IPS DF 4.7 (cell line): ENCODE measurements at regions not wholly inside any gene's neighbourhood (a gene's known extent, or its start where the extent isn't known, plus 50 kb on each side); places are given as distances from the start of the nearest gene placed in this dataset.
"Not testable (repeated sequence)": the region's sequence is repeated elsewhere in the genome, so short reads cannot be mapped to it uniquely, and the experiment has no call there.

Experiments used
- DNase-seq: peaks from one replicate; pipeline ENCODE4 v3.0.0-alpha.2; 2013; ENCODE audit warnings: low spot score; ENCODE audit errors: extremely low read depth

GRCh38 chr13:39893808-39894207, 238.3 kb downstream of the COG6 start:
- no peak for DNase-seq

- no peak for DNase-seq
Observed at GRCh38 chr13:39894586-39894985, 239.1 kb downstream of the COG6 start.

DNA sequence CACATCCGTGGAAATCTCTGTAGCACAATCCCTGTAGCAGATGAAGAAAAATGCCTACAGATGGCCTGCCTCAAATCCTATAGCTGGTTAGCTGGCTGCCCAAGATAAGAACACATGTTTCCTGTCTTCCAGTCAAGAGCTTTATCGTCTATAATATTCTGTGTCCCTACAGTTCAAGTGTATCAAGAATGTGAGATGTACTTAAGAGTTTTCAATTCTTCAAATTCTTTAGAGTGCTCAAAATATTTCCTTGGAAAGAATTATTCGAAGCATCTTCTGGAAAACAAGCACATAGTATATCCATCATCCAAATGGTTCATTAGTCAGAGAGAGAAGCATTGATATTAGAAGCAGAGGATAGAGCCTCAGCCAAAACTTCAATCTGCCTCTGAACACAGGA, 239.8 kb downstream of the COG6 start:
- DNase-seq, result no peak

- DNase-seq, result no peak
Observed at GRCh38 chr13:39897636-39898035, 242.2 kb downstream of the COG6 start.

- no peak for DNase-seq
Observed at GRCh38 chr13:39900106-39900750, 244.8 kb downstream of the COG6 start.

DNA sequence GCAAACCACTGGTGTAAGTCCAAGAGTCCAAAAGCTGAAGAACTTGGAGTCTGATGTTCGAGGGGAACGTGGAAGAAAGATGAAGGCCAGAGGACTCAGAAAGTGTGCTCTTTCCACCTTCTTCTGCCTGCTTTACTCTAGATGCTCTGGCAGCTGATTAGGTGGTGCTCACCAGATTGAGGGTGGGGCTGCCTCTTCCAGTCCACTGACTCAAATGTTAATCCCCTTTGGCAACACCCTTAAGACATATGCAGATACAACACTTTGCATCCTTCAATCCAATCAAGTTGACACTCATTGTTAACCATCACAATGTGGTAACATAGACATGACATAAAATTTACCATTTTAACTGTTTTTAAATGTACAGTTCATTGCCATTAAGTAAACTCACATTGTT, 249.5 kb downstream of the COG6 start:
- no peak for DNase-seq

DNA sequence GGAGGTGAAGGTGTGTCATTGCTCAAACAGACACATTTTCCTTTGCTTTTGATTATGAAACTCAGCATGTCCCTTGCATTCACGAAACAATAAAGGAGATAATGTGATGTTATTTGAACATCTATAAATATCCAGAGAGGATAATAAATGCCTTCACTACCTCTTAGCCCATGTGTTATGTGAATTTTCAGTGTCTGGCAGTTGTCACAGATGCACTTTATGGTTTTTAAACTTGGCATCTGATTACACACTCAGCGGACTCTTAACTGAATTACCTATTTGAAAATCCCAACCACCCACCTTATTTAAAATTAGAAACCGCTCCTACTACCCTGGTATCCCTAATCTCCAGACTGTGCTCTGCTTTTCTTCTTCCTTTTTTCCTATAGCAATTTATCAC, 254.2 kb downstream of the COG6 start:
- DNase-seq, result no peak

- no peak for DNase-seq
Observed at GRCh38 chr13:39910041-39910440, 254.6 kb downstream of the COG6 start.

DNA sequence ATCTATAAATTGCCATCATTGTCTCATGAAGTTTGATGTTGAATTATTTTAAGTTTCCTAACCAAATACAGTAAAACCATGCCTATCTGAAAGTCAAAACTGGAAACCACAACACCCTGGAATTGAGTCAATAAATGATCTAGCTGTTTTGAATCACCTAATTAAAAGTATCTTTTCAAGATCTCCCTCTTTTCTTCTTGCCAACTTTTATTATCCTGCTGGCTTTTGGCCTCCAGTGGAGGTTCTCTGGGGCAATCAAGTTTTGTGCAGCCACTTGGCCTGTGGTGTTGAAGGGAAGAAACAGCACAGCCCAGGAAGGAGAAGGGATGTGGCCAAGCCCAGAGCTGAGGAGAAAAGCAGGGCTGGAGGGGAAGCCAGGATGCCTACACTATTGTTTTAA, 255.4 kb downstream of the COG6 start:
- no peak for DNase-seq

GRCh38 chr13:39913339-39913738, 257.9 kb downstream of the COG6 start:
- no peak for DNase-seq

DNA sequence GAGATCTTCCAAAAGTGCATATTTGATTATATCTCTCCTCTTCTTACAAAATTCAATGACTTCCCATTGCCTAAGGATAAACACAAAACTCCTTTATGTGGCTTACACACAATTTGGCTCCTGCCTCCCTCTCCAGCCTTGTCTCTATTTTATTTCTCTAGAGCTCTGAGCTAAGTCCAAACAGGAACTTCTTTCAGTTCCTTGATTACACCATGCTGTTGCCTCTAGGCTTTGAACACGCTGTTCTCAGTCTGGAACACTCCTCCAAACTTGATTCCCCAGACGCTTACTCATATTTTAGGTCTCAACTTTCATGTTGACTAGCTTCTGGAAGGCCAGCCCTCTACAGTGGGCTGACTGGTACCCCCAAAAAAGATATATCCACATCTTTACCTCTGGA, 258.5 kb downstream of the COG6 start:
- DNase-seq, result no peak

DNA sequence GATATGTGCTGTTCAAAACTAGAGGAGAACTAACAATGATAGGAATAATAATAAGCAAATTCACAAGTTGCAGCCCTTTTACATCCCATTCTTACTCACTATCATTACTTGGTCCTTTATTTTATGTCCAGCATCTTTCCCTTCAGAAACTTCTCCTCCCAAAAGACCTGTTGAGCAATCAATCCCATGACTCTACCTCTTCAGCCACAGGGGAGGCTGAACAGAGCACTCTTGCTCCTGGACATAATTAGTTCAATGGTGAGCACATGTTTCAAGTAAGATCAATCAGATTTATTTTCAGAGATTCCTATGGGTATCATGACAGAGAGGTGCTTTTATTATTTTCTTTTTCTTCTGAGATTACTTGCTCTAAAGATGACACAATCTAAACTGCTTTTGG, 260.0 kb downstream of the COG6 start:
- no peak for DNase-seq

DNA sequence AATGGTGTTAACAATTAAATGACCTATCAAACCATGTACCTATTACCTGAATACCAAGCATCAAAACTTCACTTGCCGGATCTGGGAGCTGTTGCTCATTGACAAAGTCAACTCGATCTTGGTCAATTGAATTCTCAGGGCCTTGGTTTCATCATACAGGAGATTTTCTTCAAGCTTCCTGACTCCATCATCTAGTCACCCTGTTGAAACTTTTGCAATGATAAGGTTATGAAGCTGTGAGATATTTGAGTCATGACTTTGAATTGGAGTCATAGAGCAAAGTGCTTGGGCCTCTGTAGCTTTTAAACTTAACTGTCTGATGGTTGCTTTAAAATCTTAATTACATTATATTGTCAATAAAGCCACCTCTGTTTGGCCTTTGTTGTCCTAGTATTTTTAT, 260.9 kb downstream of the COG6 start:
- DNase-seq, result no peak

GRCh38 chr13:39918620-39919236, 263.3 kb downstream of the COG6 start:
- DNase-seq, result no peak

- DNase-seq, result no peak
Observed at GRCh38 chr13:39920613-39921012, 265.2 kb downstream of the COG6 start.

DNA sequence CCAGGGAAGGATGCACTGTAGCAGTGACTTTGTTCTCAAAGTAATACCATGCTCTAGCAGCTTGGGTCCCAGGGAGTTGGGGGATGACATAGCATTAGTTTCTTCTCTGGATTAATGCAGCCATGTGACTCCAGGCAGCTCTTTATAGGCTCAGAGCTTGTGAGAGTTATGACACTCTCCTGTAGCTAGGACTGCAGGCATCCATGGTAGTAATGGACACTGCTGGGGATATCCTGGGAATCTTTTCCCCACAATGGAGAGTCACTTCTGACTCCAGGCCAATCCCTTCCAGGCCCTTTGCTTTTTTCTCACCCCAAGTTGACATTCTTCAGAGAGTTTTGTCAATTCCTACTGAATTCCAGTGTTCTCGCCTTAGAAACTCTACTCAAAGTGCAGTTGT, 270.9 kb downstream of the COG6 start:
- DNase-seq, result no peak

DNA sequence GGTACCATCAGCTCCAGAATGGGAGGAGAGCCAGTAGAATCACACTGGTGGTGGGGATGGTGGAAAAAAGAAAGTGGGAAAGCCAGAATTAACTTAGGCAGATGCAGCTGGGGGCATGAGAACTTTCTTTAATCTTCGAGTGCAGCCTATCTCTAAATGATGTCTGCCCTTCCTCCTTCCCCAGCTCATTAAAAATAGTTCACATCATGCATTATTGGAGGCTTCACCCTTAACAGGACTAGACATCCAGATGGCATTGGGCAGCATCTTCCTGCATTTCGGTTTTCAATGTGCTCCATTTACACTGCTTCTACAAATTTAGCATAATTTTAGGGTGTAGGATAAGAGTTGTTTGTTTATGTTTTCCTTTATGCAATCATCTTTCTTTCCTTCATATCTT, 272.8 kb downstream of the COG6 start:
- DNase-seq, result no peak

- no peak for DNase-seq
Observed at GRCh38 chr13:39929583-39929982, 274.1 kb downstream of the COG6 start.

- DNase-seq, result no peak
Observed at GRCh38 chr13:39930060-39930459, 274.6 kb downstream of the COG6 start.

DNA sequence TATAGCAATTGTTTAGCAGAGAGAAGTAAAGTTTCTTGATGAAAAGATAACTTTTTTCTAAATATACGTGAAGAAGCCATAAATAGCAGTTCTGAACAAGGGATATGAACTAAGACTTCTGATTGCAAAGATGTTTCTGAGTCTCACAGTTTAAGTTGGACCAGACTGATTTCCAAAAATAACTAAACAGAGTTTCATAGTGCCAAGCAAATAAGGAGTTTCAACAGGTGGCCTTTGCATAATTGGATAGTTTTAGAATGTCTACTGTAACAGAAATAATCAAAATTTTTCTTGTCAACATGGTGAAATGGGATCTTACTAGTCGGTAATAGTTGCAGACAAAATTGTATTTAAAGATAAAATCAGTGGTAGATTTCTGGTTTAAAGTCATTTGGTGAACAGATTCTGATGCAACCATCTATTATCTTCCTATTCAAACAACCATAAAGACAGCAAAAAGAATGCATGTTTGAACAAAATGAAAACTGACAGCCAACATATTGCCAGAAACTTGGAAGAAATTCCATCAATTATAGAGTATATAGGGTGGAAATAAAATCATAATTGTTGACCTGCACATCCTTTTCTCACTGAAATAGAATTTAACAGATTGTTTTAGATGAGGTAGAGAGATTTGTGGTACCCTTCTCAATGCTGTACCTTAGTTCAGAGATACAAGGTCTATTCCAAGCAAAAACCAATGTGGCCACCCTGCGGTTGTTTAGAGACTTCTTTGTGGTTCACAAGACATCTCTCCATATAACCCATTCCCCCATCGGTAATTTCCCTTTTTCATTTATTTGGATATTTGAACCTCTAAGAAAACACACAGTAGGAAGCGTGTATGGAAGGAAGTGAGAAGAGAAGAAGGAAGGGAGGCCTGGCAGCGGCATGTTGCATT, 275.3 kb downstream of the COG6 start:
- DNase-seq, result no peak

GRCh38 chr13:39931505-39931904, 276.0 kb downstream of the COG6 start:
- no peak for DNase-seq

DNA sequence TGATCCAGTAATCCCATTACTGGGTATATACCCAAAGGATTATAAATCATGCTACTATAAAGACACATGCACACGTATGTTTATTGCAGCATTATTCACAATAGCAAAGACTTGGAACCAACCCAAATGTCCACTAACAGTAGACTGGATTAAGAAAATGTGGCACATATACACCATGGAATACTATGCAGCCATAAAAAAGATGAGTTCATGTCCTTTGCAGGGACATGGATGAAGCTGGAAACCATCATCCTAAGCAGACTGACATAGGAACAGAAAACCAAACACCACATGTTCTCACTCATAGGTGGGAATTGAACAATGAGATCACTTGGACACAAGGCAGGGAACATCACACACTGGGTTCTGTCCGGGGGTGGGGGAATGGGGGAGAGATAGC, 277.1 kb downstream of the COG6 start:
- DNase-seq, result not testable (repeated sequence)

- DNase-seq, result no peak
Observed at GRCh38 chr13:39935155-39935554, 279.7 kb downstream of the COG6 start.
